K562 (cell line): ENCODE measurements at regions not wholly inside any gene's neighbourhood (a gene's known extent, or its start where the extent isn't known, plus 50 kb on each side); places are given as distances from the start of the nearest gene placed in this dataset.

Experiments
- ATAC-seq: fragments of 200-7000 bp; cut with Tn5 transposase; 3 replicates; pipeline ENCODE4 v1.9.1; 2020; ENCODE audit warnings: moderate library complexity
- BruUV-seq: library from RNA; stranded (reverse); fragments of 400-500 nt; replicated peaks from 2 replicates; lab custom pipeline; 2021; lab: Mats Ljungman, UMichigan
- CTCF ChIA-PET: fragments of 300-600 bp; formaldehyde crosslinking; extraction: SDS; loops from one replicate; lab custom pipeline; 2021; ENCODE audit warnings: low intra/inter-chr PET ratio; lab: Yijun Ruan, JAX
- POLR2A ChIA-PET: fragments of 300-600, 350-650 bp; sonication (Branson Sonifier 250); formaldehyde crosslinking; extraction: SDS; loops from one replicate; lab custom pipeline; 2021; ENCODE audit warnings: antibody characterized with exemption, inconsistent platforms; lab: Yijun Ruan, JAX
- DNase-seq, 4 experiments: peaks; one replicate each; pipeline versions ENCODE4 v3.0.0 to v3.0.0-alpha.2; 2011 to 2018; ENCODE audit warnings: low spot score in 3 of 4, mixed read lengths in 3 of 4; ENCODE audit errors: extremely low read depth in 1 of 4
- FAIRE-seq: peaks from 2 replicates; lab custom pipeline; 2011; peaks lifted over from hg19 to GRCh38; lab: Jason Lieb, UNC
- H2AFZ ChIP-seq: 2 replicates; pipeline ENCODE4 v1.6.0; 2011; ENCODE audit warnings: low read depth, low read length, control low read depth, inconsistent platforms
- H3K27ac ChIP-seq: fragments of 200-600 bp; 3 replicates; pipeline ENCODE4 v1.8.0; 2011; ENCODE audit warnings: low read depth, mild to moderate bottlenecking, control low read depth, inconsistent platforms, low read length, moderate library complexity, mixed read lengths; ENCODE audit errors: extremely low read depth
- H3K27me3 ChIP-seq, 2 experiments: fragments of 300-600 bp in 1 of 2; 2 replicates in 1 of 2; 3 replicates in 1 of 2; pipeline versions ENCODE4 v1.6.0 to v1.8.0; 2011; ENCODE audit warnings: inconsistent platforms in 2 of 2, low read length in 2 of 2, mild to moderate bottlenecking in 1 of 2, mixed read lengths in 1 of 2, moderate library complexity in 1 of 2; ENCODE audit not compliant: control insufficient read depth in 2 of 2, insufficient read depth in 2 of 2
- H3K36me3 ChIP-seq: fragments of 300-600 bp; 3 replicates; pipeline ENCODE4 v1.8.0; 2011; ENCODE audit warnings: mild to moderate bottlenecking, low read length, inconsistent platforms; ENCODE audit not compliant: control insufficient read depth, insufficient read depth
- H3K4me1 ChIP-seq, 2 experiments: fragments of 200-600 bp in 1 of 2; replicated peaks in 1 of 2; 2 replicates in 1 of 2; 3 replicates in 1 of 2; pipeline versions ENCODE4 v1.5.1 to v1.8.0; 2011; ENCODE audit warnings: inconsistent platforms in 2 of 2, low read length in 2 of 2, mild to moderate bottlenecking in 1 of 2, mixed read lengths in 1 of 2, moderate library complexity in 1 of 2; ENCODE audit not compliant: control insufficient read depth in 2 of 2, insufficient read depth in 2 of 2
- H3K4me2 ChIP-seq: 2 replicates; pipeline ENCODE4 v1.6.1; 2011; ENCODE audit warnings: low read length, control low read depth, inconsistent platforms, mixed read lengths; ENCODE audit not compliant: insufficient read depth
- H3K4me3 ChIP-seq: fragments of 200-600 bp; sonication (generic), shearing (Covaris generic); 2 replicates; pipeline ENCODE4 v1.5.1; 2016; ENCODE audit warnings: control low read depth, inconsistent platforms
- H3K79me2 ChIP-seq: fragments of 200-600 bp; 3 replicates; pipeline ENCODE4 v1.8.0; 2011; ENCODE audit warnings: low read length, inconsistent platforms; ENCODE audit not compliant: control insufficient read depth, insufficient read depth
- H3K9ac ChIP-seq, 2 experiments: 2 replicates each; pipeline versions ENCODE4 v1.6.0 to v1.6.1; 2011; ENCODE audit warnings: low read depth in 2 of 2, low read length in 2 of 2, control low read depth in 1 of 2, inconsistent platforms in 1 of 2, mild to moderate bottlenecking in 1 of 2, mixed read lengths in 1 of 2; ENCODE audit not compliant: insufficient read depth in 1 of 2
- H3K9me1 ChIP-seq: one replicate; pipeline ENCODE4 v1.6.0; 2011; ENCODE audit warnings: inconsistent platforms, mild to moderate bottlenecking, low read length, moderate library complexity; ENCODE audit not compliant: control insufficient read depth, insufficient read depth
- H3K9me3 ChIP-seq: replicated peaks from 2 replicates; pipeline ENCODE4 v1.5.1; 2011; ENCODE audit warnings: low read depth, low read length, inconsistent platforms; ENCODE audit not compliant: control insufficient read depth, insufficient read depth
- H4K20me1 ChIP-seq: replicated peaks from 2 replicates; pipeline ENCODE4 v1.6.1; 2011; ENCODE audit warnings: low read length, inconsistent platforms, mixed read lengths; ENCODE audit not compliant: control insufficient read depth, insufficient read depth
- CREBBP ChIP-seq: IDR thresholded peaks from one replicate; pipeline ENCODE4 v1.6.1; 2012; ENCODE audit warnings: low read depth, mild to moderate bottlenecking, control low read depth, inconsistent platforms, low read length
- DIDO1 ChIP-seq: fragments of 450-650 bp; IDR thresholded peaks from 2 replicates; pipeline ENCODE4 v1.6.1; 2016; ENCODE audit warnings: low read depth, missing biosample characterization, missing genetic modification characterization
- E2F4 ChIP-seq: sonication (generic); formaldehyde crosslinking; IDR thresholded peaks from 2 replicates; pipeline ENCODE4 v1.8.0; 2022; ENCODE audit warnings: mild to moderate bottlenecking, low read depth, missing genetic modification reagents
- PHTF2 ChIP-seq: fragments of 250-450 bp; sonication (Bioruptor Pico); IDR thresholded peaks from 2 replicates; pipeline ENCODE4 v1.5.0; 2021; ENCODE audit warnings: mild to moderate bottlenecking
- SOX6 ChIP-seq: fragments of 450-650 bp; IDR thresholded peaks from 2 replicates; pipeline ENCODE4 v1.6.1; 2014; ENCODE audit warnings: mild to moderate bottlenecking
- TFE3 ChIP-seq: fragments of 450-650 bp; formaldehyde crosslinking; IDR thresholded peaks from 2 replicates; pipeline ENCODE4 v1.4.0; 2020; ENCODE audit warnings: mild to moderate bottlenecking, mixed read lengths
- ZC3H4 ChIP-seq: sonication (generic); formaldehyde crosslinking; IDR thresholded peaks from 2 replicates; pipeline ENCODE4 v1.9.0; 2021; ENCODE audit warnings: missing genetic modification reagents, borderline replicate concordance
- ZNF707 ChIP-seq: fragments of 250-450 bp; sonication (Bioruptor Pico); conservative IDR thresholded peaks from 2 replicates; pipeline ENCODE4 v1.8.0; 2022; ENCODE audit warnings: inconsistent platforms, mild to moderate bottlenecking, moderate library complexity
- WGBS: fragments of 100-300 bp; shearing (Covaris generic); methylation state at CpG from one replicate; pipeline ENCODE4 v1.1.6; 2016; ENCODE audit warnings: low coverage, mixed read lengths; ENCODE audit not compliant: insufficient coverage; ENCODE audit errors: missing lambda C conversion rate; 5-methylcytosine and 5-hydroxymethylcytosine counted together
- in situ Hi-C: fragments of 300-500 bp; cut with MboI; formaldehyde crosslinking; loops from 4 replicates; pipeline ENCODE4 v1.15.0; 2018; ENCODE audit warnings: inconsistent platforms, mixed read lengths
- intact Hi-C: fragments of 100-400 bp; cut with micrococcal nuclease; formaldehyde crosslinking; loops from 2 replicates; pipeline ENCODE4 v1.14.2; 2022

- Histone ChIP-seq H3K9me1 (no peaks in the 10 kb centered on the region), H4K20me1 (no peaks in the 10 kb centered on the region), H3K27me3 (no peaks in the 10 kb centered on the region), H3K9me3 (no peaks in the 10 kb centered on the region), H3K4me2 (no peak overlapping the region), H3K79me2 (no peaks in the 10 kb centered on the region), H3K36me3 (no peaks in the 10 kb centered on the region), H3K4me1 (no peaks in the 10 kb centered on the region), H3K4me3 (no peak overlapping the region), H3K9ac (no peak overlapping the region), H3K27ac (no peak overlapping the region), H2AFZ (no peak overlapping the region)
- POLR2A ChIA-PET = interaction anchor here (0.8 to 1.2 kb wide), 2 partner anchors 20 to 30 kb away, joined by 3 to 4 read pairs; no protein-coding TSS in a partner anchor
- BruUV-seq = no TSS peak
- in situ Hi-C loops (no loop called here), intact Hi-C loops (no loop called here)
- DNase-seq = no peak
- no peak for TF ChIP-seq TFE3 (CRISPR knock-in tag)
- no peak for TF ChIP-seq E2F4 (CRISPR knock-in tag)
- no peak for TF ChIP-seq PHTF2 (CRISPR knock-in tag)
- no peak for TF ChIP-seq ZC3H4 (CRISPR knock-in tag)
- no peak for TF ChIP-seq DIDO1 (tag)
- TF ChIP-seq CREBBP = no peak
- no peak for TF ChIP-seq SOX6
- TF ChIP-seq ZNF707 (CRISPR knock-in tag) = no peak
- FAIRE-seq = no peak
- 26% methylated on average over 2 of the region's 2 CpGs for WGBS
- ATAC-seq = no peak
- CTCF ChIA-PET = no interaction called here
Observed at GRCh38 chr16:79798416-79799053, 198.0 kb upstream of the MAF start.
